GM12874 (cell line): ENCODE measurements at regions not wholly inside any gene's neighbourhood (a gene's known extent, or its start where the extent isn't known, plus 50 kb on each side); places are given as distances from the start of the nearest gene placed in this dataset.

Experiments used
- CTCF ChIP-seq: IDR thresholded peaks from 2 replicates; pipeline ENCODE4 v1.5.1; 2011; ENCODE audit warnings: low read depth, mild to moderate bottlenecking, control low read depth, low read length, moderate library complexity; ENCODE audit not compliant: insufficient read depth

GRCh38 chr15:62360332-62361097, 195.4 kb upstream of the C2CD4B start:
- TF ChIP-seq CTCF = no peak

DNA sequence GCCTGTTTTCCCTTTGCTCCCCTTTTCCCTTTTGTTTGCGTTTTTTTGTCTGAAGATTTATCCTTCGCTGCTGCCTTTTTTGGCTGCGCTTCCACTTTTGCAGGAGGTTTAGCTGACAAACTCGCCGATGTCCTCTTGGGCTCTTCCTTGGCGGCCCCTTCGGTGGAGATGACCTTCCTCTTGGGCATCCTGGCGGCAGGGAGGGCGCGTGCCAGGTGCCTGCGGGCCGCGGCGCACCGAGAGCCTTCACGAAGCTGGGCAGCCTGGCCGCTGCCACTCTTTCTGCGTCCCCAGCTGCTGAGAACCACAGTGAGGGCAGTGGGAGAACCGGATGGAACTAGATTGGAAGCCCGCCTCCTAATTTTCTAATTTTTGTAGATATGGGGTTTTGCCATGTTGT, 197.1 kb upstream of the C2CD4B start:
- no peak for TF ChIP-seq CTCF

- no peak for TF ChIP-seq CTCF
These were observed 197.5 kb upstream of the C2CD4B start for GRCh38 chr15:62362608-62363007.

GRCh38 chr15:62363913-62364312, 198.8 kb upstream of the C2CD4B start:
- no peak for TF ChIP-seq CTCF

GRCh38 chr15:62365795-62366442, 200.8 kb upstream of the C2CD4B start:
- TF ChIP-seq CTCF = no peak

- no peak for TF ChIP-seq CTCF
These were observed 204.4 kb upstream of the C2CD4B start for GRCh38 chr15:62369454-62369853.

DNA sequence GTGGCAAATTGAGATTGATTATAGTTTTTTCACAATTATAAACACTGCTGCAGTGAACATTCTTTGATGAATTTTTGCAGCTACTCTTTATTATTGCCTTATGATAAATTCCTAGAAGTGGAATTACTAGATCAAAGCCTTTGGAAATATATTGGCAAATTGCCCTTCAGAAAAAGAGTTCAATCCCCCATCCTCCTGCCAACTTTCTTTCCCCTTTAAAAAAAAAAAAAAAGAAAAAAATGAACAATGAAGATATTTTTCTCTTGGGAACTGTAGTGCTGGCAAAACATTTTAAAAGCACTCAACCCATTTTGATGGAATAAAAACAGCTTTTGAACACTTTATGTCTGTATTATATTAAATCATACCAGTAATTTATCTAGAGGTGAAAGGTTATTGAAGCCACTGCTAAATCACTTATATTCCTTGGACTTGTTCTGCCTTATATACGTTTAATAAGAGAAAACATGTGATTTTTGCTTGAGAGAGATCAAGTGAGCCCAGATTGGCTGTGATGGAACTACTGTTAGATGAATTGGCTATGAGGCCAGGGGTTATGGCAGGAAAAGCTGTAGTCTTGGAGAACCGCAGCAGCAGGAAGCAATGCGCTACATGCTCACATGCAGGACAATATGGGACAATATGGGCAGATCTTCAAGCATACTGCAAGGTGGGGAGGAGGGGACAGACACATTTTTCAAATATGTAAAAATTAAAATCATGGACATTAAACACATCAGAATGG, 212.8 kb upstream of the C2CD4B start:
- TF ChIP-seq CTCF = no peak
